ENCODE measurements at regions not wholly inside any gene's neighbourhood (a gene's known extent, or its start where the extent isn't known, plus 50 kb on each side); places are given as distances from the start of the nearest gene placed in this dataset.

- no peak overlapping the region for H3K4me3 ChIP-seq (ENCODE audit: insufficient read depth, low read depth, low read length)
- H3K9ac ChIP-seq (ENCODE audit: low read depth, low read length), result no peak overlapping the region
- no peaks in the 10 kb centered on the region for H3K36me3 ChIP-seq (ENCODE audit: control insufficient read depth, insufficient read depth, low read length)
- no peak overlapping the region for H2AFZ ChIP-seq (replicated peaks; ENCODE audit: low read length, poor library complexity)
- no peak overlapping the region for H3K18ac ChIP-seq (ENCODE audit: low read depth, low read length)
- no peaks in the 10 kb centered on the region for H3K9me1 ChIP-seq (ENCODE audit: insufficient read depth, low read length)
- no peaks in the 10 kb centered on the region for H3K79me1 ChIP-seq (ENCODE audit: low read depth in 1 of 2, low read length in 2 of 2)
- ChIA-PET POLR2A (ENCODE audit: unreplicated experiment) (no interaction called here), CTCF (no interaction called here)
- in situ Hi-C loops (cut with MboI; ENCODE audit: low sequenced_read_pairs) (no loop called here), intact Hi-C loops (cut with micrococcal nuclease) (no loop called here), dilution Hi-C loops (cut with HindIII; ENCODE audit: low sequenced_read_pairs, unreplicated experiment) (no loop called here)
- DNase-seq (no peak), ATAC-seq (ENCODE audit: low read depth) (no peak)
- H2BK5ac ChIP-seq (ENCODE audit: low read depth, low read length, poor library complexity, severe bottlenecking), result no peak overlapping the region
- no peak overlapping the region for H3K4ac ChIP-seq (ENCODE audit: low read depth, low read length)
- no peak overlapping the region for H2BK15ac ChIP-seq (ENCODE audit: low read depth, low read length)
- H2BK20ac ChIP-seq (ENCODE audit: low read depth, low read length), result no peak overlapping the region
- TF ChIP-seq MXI1 (IDR thresholded peaks at IDR 0.05; ENCODE audit: borderline replicate concordance, low read depth, low read length) (no peak), BHLHE40 (IDR thresholded peaks at IDR 0.05; ENCODE audit: low read depth, low read length) (no peak), RFX5 (IDR thresholded peaks at IDR 0.05; ENCODE audit: low read depth, low read length) (no peak), ELK1 (IDR thresholded peaks at IDR 0.05; ENCODE audit: borderline replicate concordance, low read depth, low read length) (no peak), NFE2L2 (IDR thresholded peaks at IDR 0.05; ENCODE audit: low read depth, low read length) (no peak), MAZ (IDR thresholded peaks at IDR 0.05; ENCODE audit: borderline replicate concordance, low read depth, low read length) (no peak), CTCF (conservative IDR thresholded peaks at IDR 0.05; ENCODE audit: low read depth, low read length) (no peak), POLR2A (IDR thresholded peaks at IDR 0.05; ENCODE audit: low read depth, low read length) (no peak), RAD21 (IDR thresholded peaks at IDR 0.05; ENCODE audit: low read length) (no peak), MAFK (IDR thresholded peaks at IDR 0.05; ENCODE audit: low read depth, low read length) (no peak), SMC3 (IDR thresholded peaks at IDR 0.05; ENCODE audit: low read depth, low read length) (no peak), CEBPB (IDR thresholded peaks at IDR 0.05; ENCODE audit: low read depth, low read length) (no peak), USF2 (IDR thresholded peaks at IDR 0.05; ENCODE audit: low read depth, low read length) (no peak), CHD1 (IDR thresholded peaks at IDR 0.05; ENCODE audit: low read depth, low read length) (no peak), FOS (IDR thresholded peaks at IDR 0.05; ENCODE audit: low read depth, low read length) (no peak), RCOR1 (IDR thresholded peaks at IDR 0.05; ENCODE audit: insufficient replicate concordance, low read length) (no peak)
- H3K56ac ChIP-seq (ENCODE audit: extremely low read depth, insufficient read depth, low read length), result no peak overlapping the region
- no peak overlapping the region for H3K4me2 ChIP-seq (ENCODE audit: low read depth, low read length)
- H3K23ac ChIP-seq (ENCODE audit: low read depth, low read length), result no peak overlapping the region
- BruUV-seq (replicated peaks), result no TSS peak
- H3K4me1 ChIP-seq (ENCODE audit: control insufficient read depth, insufficient read depth, low read length), result no peaks in the 10 kb centered on the region
- H2AK5ac ChIP-seq (ENCODE audit: low read depth, low read length), result no peak overlapping the region
- H4K91ac ChIP-seq (ENCODE audit: insufficient read depth, low read depth, low read length), result no peak overlapping the region
- H3K14ac ChIP-seq (replicated peaks; ENCODE audit: low read depth, low read length), result no peak overlapping the region
- no peaks in the 10 kb centered on the region for H3K27me3 ChIP-seq (ENCODE audit: control insufficient read depth, insufficient read depth, low read length)
- H4K5ac ChIP-seq (ENCODE audit: low read depth, low read length), result no peak overlapping the region
- H4K8ac ChIP-seq (ENCODE audit: low read depth in 2 of 2, low read length in 2 of 2), result no peak overlapping the region
- no peaks in the 10 kb centered on the region for H3K9me3 ChIP-seq (ENCODE audit: control insufficient read depth, insufficient read depth, low read length)
- no peak overlapping the region for H2BK120ac ChIP-seq (ENCODE audit: low read depth, low read length)
- H2AK9ac ChIP-seq (replicated peaks; ENCODE audit: low read depth, low read length, poor library complexity), result no peak overlapping the region
- H4K20me1 ChIP-seq (ENCODE audit: insufficient read depth, low read length), result no peaks in the 10 kb centered on the region
- H3K27ac ChIP-seq (ENCODE audit: insufficient read depth, low read length), result no peak overlapping the region
Observed at GRCh38 chr12:28137414-28137813, 52.8 kb upstream of the CCDC91 start.

Data from IMR-90 (cell line).